Liver (tissue), 3 donors: ENCODE measurements at regions not wholly inside any gene's neighbourhood (a gene's known extent, or its start where the extent isn't known, plus 50 kb on each side); places are given as distances from the start of the nearest gene placed in this dataset.

ENCODE experiments used
- CTCF ChIP-seq: fragments of 150-350 bp; IDR thresholded peaks from 2 replicates; pipeline ENCODE4 v1.5.1; 2017; ENCODE audit warnings: improper control_type of control experiment, low read depth, low read length; ENCODE audit not compliant: missing input control
- EGR1 ChIP-seq, 2 donors: IDR thresholded peaks; 2 replicates each; pipeline ENCODE4 v1.6.1; 2016 to 2018; ENCODE audit warnings: antibody characterized with exemption in 2 of 2, low read depth in 2 of 2
- JUND ChIP-seq, 2 donors: IDR thresholded peaks; 2 replicates each; pipeline ENCODE4 v1.6.1; 2016; ENCODE audit warnings: antibody characterized with exemption in 2 of 2
- MAX ChIP-seq: IDR thresholded peaks from 2 replicates; pipeline ENCODE4 v1.6.1; 2016; ENCODE audit warnings: antibody characterized with exemption
- NR2F2 ChIP-seq: IDR thresholded peaks from 2 replicates; pipeline ENCODE4 v1.6.1; 2016; ENCODE audit warnings: antibody characterized with exemption
- RAD21 ChIP-seq, 2 donors: IDR thresholded peaks; 2 replicates each; pipeline ENCODE4 v1.6.1; 2016; ENCODE audit warnings: antibody characterized with exemption in 2 of 2, mild to moderate bottlenecking in 2 of 2
- REST ChIP-seq: IDR thresholded peaks from 2 replicates; pipeline ENCODE4 v1.6.1; 2016; ENCODE audit warnings: antibody characterized with exemption, mild to moderate bottlenecking
- SP1 ChIP-seq: IDR thresholded peaks from 2 replicates; pipeline ENCODE4 v1.6.1; 2018; ENCODE audit warnings: antibody characterized with exemption, mild to moderate bottlenecking
- TAF1 ChIP-seq: conservative IDR thresholded peaks from 2 replicates; pipeline ENCODE4 v1.6.1; 2016; ENCODE audit warnings: antibody characterized with exemption, mild to moderate bottlenecking
- YY1 ChIP-seq: IDR thresholded peaks from 2 replicates; pipeline ENCODE4 v1.6.1; 2016; ENCODE audit warnings: antibody characterized with exemption, mild to moderate bottlenecking
- TF ChIP-seq, protein P1 (sequence below): IDR thresholded peaks from 2 replicates; pipeline ENCODE4 v1.6.1; 2016; ENCODE audit warnings: antibody characterized with exemption
- TF ChIP-seq, protein P2 (sequence below): IDR thresholded peaks from 2 replicates; pipeline ENCODE4 v1.6.1; 2016; ENCODE audit warnings: antibody characterized with exemption
- donor health status: healthy.
- donor health status: healthy.

DNA sequence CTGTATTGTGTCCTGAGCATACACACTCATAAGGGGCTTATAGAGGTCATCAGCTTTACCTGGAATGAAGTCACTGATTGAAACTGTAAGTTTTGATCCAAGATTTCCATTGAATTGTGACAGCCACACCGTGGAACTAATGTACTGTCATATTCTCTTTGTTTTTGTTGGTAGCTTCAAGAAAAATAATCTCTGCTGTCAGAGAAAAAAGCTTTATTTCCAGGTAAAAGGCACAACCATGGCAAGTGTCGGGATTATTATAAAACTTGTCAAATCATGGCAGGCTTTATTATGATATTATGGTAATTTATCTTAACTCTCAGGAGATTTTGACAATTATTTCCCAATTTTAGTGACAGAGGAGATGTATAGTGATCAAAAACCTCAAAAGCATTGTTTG lies 191.2 kb downstream of the FAM170A start:
- no peak for TF ChIP-seq CTCF
- no peak for TF ChIP-seq RAD21 (IDR thresholded peaks at IDR 0.05)
- no peak for TF ChIP-seq JUND (IDR thresholded peaks at IDR 0.05)
- no peak for TF ChIP-seq EGR1 (IDR thresholded peaks at IDR 0.05; ENCODE audit: low read depth in 2 of 2)
- no peak for TF ChIP-seq MAX
- TF ChIP-seq, protein P1, sequence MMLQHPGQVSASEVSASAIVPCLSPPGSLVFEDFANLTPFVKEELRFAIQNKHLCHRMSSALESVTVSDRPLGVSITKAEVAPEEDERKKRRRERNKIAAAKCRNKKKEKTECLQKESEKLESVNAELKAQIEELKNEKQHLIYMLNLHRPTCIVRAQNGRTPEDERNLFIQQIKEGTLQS, result no peak
- TF ChIP-seq NR2F2, result no peak
- no peak for TF ChIP-seq TAF1
- no peak for TF ChIP-seq REST
- TF ChIP-seq, protein P2, sequence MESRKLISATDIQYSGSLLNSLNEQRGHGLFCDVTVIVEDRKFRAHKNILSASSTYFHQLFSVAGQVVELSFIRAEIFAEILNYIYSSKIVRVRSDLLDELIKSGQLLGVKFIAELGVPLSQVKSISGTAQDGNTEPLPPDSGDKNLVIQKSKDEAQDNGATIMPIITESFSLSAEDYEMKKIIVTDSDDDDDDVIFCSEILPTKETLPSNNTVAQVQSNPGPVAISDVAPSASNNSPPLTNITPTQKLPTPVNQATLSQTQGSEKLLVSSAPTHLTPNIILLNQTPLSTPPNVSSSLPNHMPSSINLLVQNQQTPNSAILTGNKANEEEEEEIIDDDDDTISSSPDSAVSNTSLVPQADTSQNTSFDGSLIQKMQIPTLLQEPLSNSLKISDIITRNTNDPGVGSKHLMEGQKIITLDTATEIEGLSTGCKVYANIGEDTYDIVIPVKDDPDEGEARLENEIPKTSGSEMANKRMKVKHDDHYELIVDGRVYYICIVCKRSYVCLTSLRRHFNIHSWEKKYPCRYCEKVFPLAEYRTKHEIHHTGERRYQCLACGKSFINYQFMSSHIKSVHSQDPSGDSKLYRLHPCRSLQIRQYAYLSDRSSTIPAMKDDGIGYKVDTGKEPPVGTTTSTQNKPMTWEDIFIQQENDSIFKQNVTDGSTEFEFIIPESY, result no peak
- TF ChIP-seq SP1, result no peak
- no peak for TF ChIP-seq YY1
